ENCODE measurements at regions not wholly inside any gene's neighbourhood (a gene's known extent, or its start where the extent isn't known, plus 50 kb on each side); places are given as distances from the start of the nearest gene placed in this dataset.

- H3K36me3 ChIP-seq: no peaks in the 10 kb centered on the region
- H3K4me1 ChIP-seq: no peaks in the 10 kb centered on the region
- H3K27me3 ChIP-seq: no peaks in the 10 kb centered on the region
- intact Hi-C loops (cut with DNase I): no loop called here
- H3K27ac ChIP-seq: no peak overlapping the region
- no peaks in the 10 kb centered on the region for H3K9me3 ChIP-seq
- TF ChIP-seq, protein P1, sequence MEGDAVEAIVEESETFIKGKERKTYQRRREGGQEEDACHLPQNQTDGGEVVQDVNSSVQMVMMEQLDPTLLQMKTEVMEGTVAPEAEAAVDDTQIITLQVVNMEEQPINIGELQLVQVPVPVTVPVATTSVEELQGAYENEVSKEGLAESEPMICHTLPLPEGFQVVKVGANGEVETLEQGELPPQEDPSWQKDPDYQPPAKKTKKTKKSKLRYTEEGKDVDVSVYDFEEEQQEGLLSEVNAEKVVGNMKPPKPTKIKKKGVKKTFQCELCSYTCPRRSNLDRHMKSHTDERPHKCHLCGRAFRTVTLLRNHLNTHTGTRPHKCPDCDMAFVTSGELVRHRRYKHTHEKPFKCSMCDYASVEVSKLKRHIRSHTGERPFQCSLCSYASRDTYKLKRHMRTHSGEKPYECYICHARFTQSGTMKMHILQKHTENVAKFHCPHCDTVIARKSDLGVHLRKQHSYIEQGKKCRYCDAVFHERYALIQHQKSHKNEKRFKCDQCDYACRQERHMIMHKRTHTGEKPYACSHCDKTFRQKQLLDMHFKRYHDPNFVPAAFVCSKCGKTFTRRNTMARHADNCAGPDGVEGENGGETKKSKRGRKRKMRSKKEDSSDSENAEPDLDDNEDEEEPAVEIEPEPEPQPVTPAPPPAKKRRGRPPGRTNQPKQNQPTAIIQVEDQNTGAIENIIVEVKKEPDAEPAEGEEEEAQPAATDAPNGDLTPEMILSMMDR (IDR thresholded peaks at IDR 0.05): no peak
- TF ChIP-seq POLR2A (IDR thresholded peaks at IDR 0.05): no peak
- no peak for TF ChIP-seq POLR2AphosphoS5 (IDR thresholded peaks at IDR 0.05; ENCODE audit: insufficient read depth in 1 of 2, low read depth in 1 of 2)
- no peak overlapping the region for H3K4me3 ChIP-seq
- DNase-seq (ENCODE audit: extremely low spot score in 2 of 2): no peak
Observed at GRCh38 chr11:45384016-45384415, 97.9 kb upstream of the SYT13 start.

- DNase-seq (ENCODE audit: extremely low spot score in 2 of 2): no peak
- H3K36me3 ChIP-seq: no peaks in the 10 kb centered on the region
- H3K4me1 ChIP-seq: no peaks in the 10 kb centered on the region
- H3K4me3 ChIP-seq: no peak overlapping the region
- TF ChIP-seq POLR2AphosphoS5 (IDR thresholded peaks at IDR 0.05; ENCODE audit: insufficient read depth in 1 of 2, low read depth in 1 of 2): no peak
- TF ChIP-seq, protein P1 (IDR thresholded peaks at IDR 0.05): no peak
- TF ChIP-seq POLR2A (IDR thresholded peaks at IDR 0.05): no peak
- no peaks in the 10 kb centered on the region for H3K27me3 ChIP-seq
- no peak overlapping the region for H3K27ac ChIP-seq
- intact Hi-C loops (cut with DNase I): no loop called here
- H3K9me3 ChIP-seq: no peaks in the 10 kb centered on the region
Observed at GRCh38 chr11:45383224-45383623, 97.1 kb upstream of the SYT13 start.

GRCh38 chr11:45382133-45382878 is 96.2 kb upstream of the SYT13 start:
- intact Hi-C loops (cut with DNase I): no loop called here
- H3K9me3 ChIP-seq: no peaks in the 10 kb centered on the region

GRCh38 chr11:45379162-45379863 is 93.2 kb upstream of the SYT13 start:
- intact Hi-C loops (cut with DNase I): no loop called here
- H3K4me3 ChIP-seq: no peak overlapping the region
- no peak for DNase-seq (ENCODE audit: extremely low spot score in 2 of 2)
- no peak for TF ChIP-seq POLR2A (IDR thresholded peaks at IDR 0.05)
- TF ChIP-seq POLR2AphosphoS5 (IDR thresholded peaks at IDR 0.05; ENCODE audit: insufficient read depth in 1 of 2, low read depth in 1 of 2): no peak
- TF ChIP-seq, protein P1 (IDR thresholded peaks at IDR 0.05): no peak
- H3K4me1 ChIP-seq: no peaks in the 10 kb centered on the region
- no peaks in the 10 kb centered on the region for H3K36me3 ChIP-seq
- H3K9me3 ChIP-seq: no peaks in the 10 kb centered on the region
- H3K27ac ChIP-seq: no peak overlapping the region
- no peaks in the 10 kb centered on the region for H3K27me3 ChIP-seq

More at GRCh38 chr11:45382133-45382878, 96.2 kb upstream of the SYT13 start:
- H3K36me3 ChIP-seq: no peaks in the 10 kb centered on the region
- DNase-seq (ENCODE audit: extremely low spot score in 2 of 2): no peak
- H3K27ac ChIP-seq: no peak overlapping the region
- H3K27me3 ChIP-seq: no peaks in the 10 kb centered on the region
- H3K4me3 ChIP-seq: no peak overlapping the region
- no peaks in the 10 kb centered on the region for H3K4me1 ChIP-seq
- TF ChIP-seq, protein P1 (IDR thresholded peaks at IDR 0.05): no peak
- TF ChIP-seq POLR2A (IDR thresholded peaks at IDR 0.05) (no peak), POLR2AphosphoS5 (IDR thresholded peaks at IDR 0.05; ENCODE audit: insufficient read depth in 1 of 2, low read depth in 1 of 2) (no peak)

DNA sequence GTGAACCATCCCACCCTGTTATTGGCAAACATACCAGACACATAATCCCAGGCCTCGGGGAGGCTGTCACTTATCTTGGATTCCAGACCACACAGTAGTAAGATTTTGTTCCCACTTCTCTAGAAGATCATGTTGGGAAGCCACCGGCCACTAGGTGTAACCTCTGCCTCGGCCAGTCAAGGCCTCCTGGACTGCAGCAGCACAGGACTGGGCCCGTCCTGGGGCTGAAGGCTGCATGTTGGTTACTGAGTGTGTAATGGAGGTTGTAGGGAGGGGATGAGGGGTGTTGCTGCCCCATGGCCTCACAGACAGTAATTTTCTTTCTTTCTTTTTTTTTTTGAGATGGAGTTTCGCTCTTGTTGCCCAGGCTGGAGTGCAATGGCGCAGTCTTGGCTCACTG is 92.4 kb upstream of the SYT13 start:
- no peak for TF ChIP-seq POLR2AphosphoS5 (IDR thresholded peaks at IDR 0.05; ENCODE audit: insufficient read depth in 1 of 2, low read depth in 1 of 2)
- TF ChIP-seq POLR2A (IDR thresholded peaks at IDR 0.05): no peak
- Histone ChIP-seq H3K9me3 (no peaks in the 10 kb centered on the region), H3K4me1 (no peaks in the 10 kb centered on the region), H3K27me3 (no peaks in the 10 kb centered on the region), H3K27ac (no peak overlapping the region), H3K36me3 (no peaks in the 10 kb centered on the region), H3K4me3 (no peak overlapping the region)
- no peak for DNase-seq (ENCODE audit: extremely low spot score in 2 of 2)
- intact Hi-C loops (cut with DNase I): no loop called here

All from vagina (tissue), 2 donors.